ENCODE measurements at regions not wholly inside any gene's neighbourhood (a gene's known extent, or its start where the extent isn't known, plus 50 kb on each side); places are given as distances from the start of the nearest gene placed in this dataset.

- Histone ChIP-seq H3K4me1 (no peaks in the 10 kb centered on the region), H3K27ac (no peak overlapping the region), H3K27me3 (no peaks in the 10 kb centered on the region), H3K9me3 (no peaks in the 10 kb centered on the region), H3K4me3 (no peak overlapping the region), H3K36me3 (no peaks in the 10 kb centered on the region)
- WGBS, 4 donors: 84 to 91% (median 88%) methylated on average over 3 of the region's 3 CpGs
- no peak for ATAC-seq
- no peak for DNase-seq
- no peak for TF ChIP-seq CTCF (IDR thresholded peaks at IDR 0.05)
- TF ChIP-seq POLR2A (IDR thresholded peaks at IDR 0.05): no peak
- intact Hi-C loops (cut with DNase I): no loop called here
Measured at GRCh38 chr2:34037157-34037556, 438.1 kb upstream of the FAM98A start.

- no peaks in the 10 kb centered on the region for H3K27me3 ChIP-seq
- TF ChIP-seq POLR2A (IDR thresholded peaks at IDR 0.05) (no peak), CTCF (IDR thresholded peaks at IDR 0.05) (no peak)
- no peaks in the 10 kb centered on the region for H3K36me3 ChIP-seq
- peak overlapping the region in 1 of 12 donors; percentile 20 for H3K27ac ChIP-seq
- intact Hi-C loops (cut with DNase I): no loop called here
- 27 to 50% (median 35%) methylated on average over 1 of the region's 1 CpG for WGBS, 4 donors
- no peak overlapping the region for H3K4me3 ChIP-seq
- ATAC-seq: peak; percentile 73 to 92 (median 78)
- peaks cover 0 to 4% (median 0%) of the 10 kb centered on the region in 12 donors for H3K4me1 ChIP-seq
- no peaks in the 10 kb centered on the region for H3K9me3 ChIP-seq
- DNase-seq: no peak
Measured at GRCh38 chr2:34031097-34031496, 432.0 kb upstream of the FAM98A start.

- Histone ChIP-seq H3K4me3 (no peak overlapping the region), H3K27me3 (no peaks in the 10 kb centered on the region), H3K9me3 (no peaks in the 10 kb centered on the region), H3K27ac (no peak overlapping the region), H3K4me1 (peaks cover 0 to 4% (median 0%) of the 10 kb centered on the region in 12 donors), H3K36me3 (no peaks in the 10 kb centered on the region)
- intact Hi-C loops (cut with DNase I): no loop called here
- TF ChIP-seq CTCF (IDR thresholded peaks at IDR 0.05): no peak
- TF ChIP-seq POLR2A (IDR thresholded peaks at IDR 0.05): no peak
- 56 to 71% (median 63%) methylated on average over 1 of the region's 1 CpG for WGBS, 4 donors
- ATAC-seq: no peak
- DNase-seq: no peak
Measured at GRCh38 chr2:34030273-34030672, 431.2 kb upstream of the FAM98A start.

GRCh38 chr2:34029073-34029472 is 430.0 kb upstream of the FAM98A start:
- DNase-seq (no peak), ATAC-seq (no peak)
- WGBS, 4 donors: 61 to 98% (median 80%) methylated on average over 3 of the region's 3 CpGs
- Histone ChIP-seq H3K4me3 (no peak overlapping the region), H3K36me3 (no peaks in the 10 kb centered on the region), H3K27ac (no peak overlapping the region), H3K27me3 (no peaks in the 10 kb centered on the region), H3K4me1 (peaks cover 0 to 4% (median 0%) of the 10 kb centered on the region in 12 donors), H3K9me3 (no peaks in the 10 kb centered on the region)
- intact Hi-C loops (cut with DNase I): no loop called here
- TF ChIP-seq POLR2A (IDR thresholded peaks at IDR 0.05): no peak
- TF ChIP-seq CTCF (IDR thresholded peaks at IDR 0.05): no peak
